Spinal cord (tissue), 9 donors: ENCODE measurements at regions not wholly inside any gene's neighbourhood (a gene's known extent, or its start where the extent isn't known, plus 50 kb on each side); places are given as distances from the start of the nearest gene placed in this dataset.

Experiments used
- DNase-seq, 6 donors: peaks; one replicate each; pipeline versions ENCODE4 v3.0.0 to v3.0.0-alpha.2; 2013 to 2015; ENCODE audit warnings: low spot score in 6 of 6, low read depth in 4 of 6
- H3K27ac ChIP-seq: one replicate; pipeline ENCODE4 v1.5.1; 2013; ENCODE audit warnings: low read depth, low read length, control low read depth
- H3K27me3 ChIP-seq: one replicate; pipeline ENCODE4 v1.6.1; 2013; ENCODE audit warnings: low read length; ENCODE audit not compliant: control insufficient read depth, insufficient read depth
- H3K36me3 ChIP-seq: one replicate; pipeline ENCODE4 v1.6.1; 2013; ENCODE audit warnings: low read length; ENCODE audit not compliant: control insufficient read depth, insufficient read depth
- H3K4me1 ChIP-seq: one replicate; pipeline ENCODE4 v1.6.1; 2013; ENCODE audit warnings: low read length; ENCODE audit not compliant: control insufficient read depth, insufficient read depth
- H3K4me3 ChIP-seq: one replicate; pipeline ENCODE4 v1.5.1; 2013; ENCODE audit warnings: low read depth, low read length, control low read depth
- H3K9me3 ChIP-seq: one replicate; pipeline ENCODE4 v1.6.1; 2013; ENCODE audit warnings: low read length; ENCODE audit not compliant: control insufficient read depth, insufficient read depth
- WGBS: methylation state at CpG from one replicate; pipeline ENCODE4 v1.1.5; 2013; ENCODE audit warnings: missing lambda C conversion rate; ENCODE audit not compliant: insufficient coverage; 5-methylcytosine and 5-hydroxymethylcytosine counted together
- donor health status: healthy.

DNA sequence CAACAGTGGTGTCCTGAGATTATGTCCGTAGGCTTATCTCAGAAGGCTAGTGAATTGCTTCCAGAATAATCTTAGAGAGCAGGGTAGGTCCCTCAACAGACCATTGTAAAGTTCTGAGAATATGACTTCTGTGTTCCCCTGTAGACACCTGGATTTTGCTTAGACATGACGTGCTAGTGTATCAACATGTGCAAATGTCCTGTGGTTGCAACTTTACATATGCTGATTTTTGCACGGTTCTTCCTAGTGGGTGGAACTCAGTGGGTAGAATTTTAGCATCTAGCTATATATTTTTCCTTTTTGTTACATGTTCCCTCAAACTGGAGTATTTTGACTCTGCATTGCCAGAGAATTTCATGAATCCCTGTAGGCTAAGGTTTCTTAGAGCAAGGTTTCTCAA is 459.2 kb downstream of the RNF144B start:
- Histone ChIP-seq H3K36me3 (no peaks in the 10 kb centered on the region), H3K27me3 (no peaks in the 10 kb centered on the region), H3K9me3 (no peaks in the 10 kb centered on the region), H3K4me3 (no peak overlapping the region), H3K27ac (no peak overlapping the region), H3K4me1 (no peaks in the 10 kb centered on the region)
- WGBS: 100% methylated on average over 1 of the region's 3 CpGs
- no peak for DNase-seq

DNA sequence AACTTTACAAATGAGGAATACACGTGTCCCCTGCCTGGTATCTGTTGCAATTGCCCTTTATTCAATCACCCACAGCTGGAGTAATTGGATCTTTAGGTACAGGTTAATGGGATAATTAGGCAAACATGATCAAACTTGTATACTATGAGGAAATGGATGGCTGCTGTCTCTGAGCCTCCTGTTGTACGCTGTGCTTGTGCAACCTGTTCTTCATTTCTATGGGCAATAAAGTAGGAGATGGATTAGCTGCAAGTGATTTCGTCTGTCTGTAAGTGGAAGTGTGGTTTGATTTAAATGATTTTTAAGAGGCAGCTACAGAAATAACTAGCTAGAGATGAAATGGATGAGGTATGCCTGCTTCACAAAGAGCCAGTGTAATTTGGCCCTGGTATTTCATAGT is 474.1 kb downstream of the RNF144B start:
- Histone ChIP-seq H3K27me3 (no peaks in the 10 kb centered on the region), H3K36me3 (no peaks in the 10 kb centered on the region), H3K4me3 (no peak overlapping the region), H3K4me1 (no peaks in the 10 kb centered on the region), H3K27ac (no peak overlapping the region), H3K9me3 (no peaks in the 10 kb centered on the region)
- no CpG with 5 or more reads among the region's 3 CpGs for WGBS
- DNase-seq: peak in 1 of 6 donors; percentile 81

DNA sequence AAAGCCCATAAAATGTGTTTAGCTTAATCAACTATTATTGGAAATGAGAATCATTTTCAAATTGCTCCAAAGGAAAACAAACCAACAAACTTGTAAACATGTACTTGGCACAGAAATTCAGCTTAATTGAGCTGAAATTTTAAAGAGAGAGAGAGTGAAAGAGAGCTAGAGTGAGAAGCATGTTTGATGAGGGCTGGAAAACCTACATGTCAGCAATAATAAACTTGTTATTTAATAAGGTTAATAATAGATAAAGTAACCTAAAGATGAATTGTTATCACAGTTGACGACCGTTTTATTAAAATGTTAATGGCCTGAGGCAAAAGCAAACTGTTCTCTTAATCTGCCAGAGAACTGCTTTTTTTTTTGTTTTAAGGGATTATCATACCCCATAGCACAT is 496.1 kb downstream of the RNF144B start:
- no peak for DNase-seq
- WGBS: no CpG with 5 or more reads among the region's 2 CpGs
- no peak overlapping the region for H3K27ac ChIP-seq

DNA sequence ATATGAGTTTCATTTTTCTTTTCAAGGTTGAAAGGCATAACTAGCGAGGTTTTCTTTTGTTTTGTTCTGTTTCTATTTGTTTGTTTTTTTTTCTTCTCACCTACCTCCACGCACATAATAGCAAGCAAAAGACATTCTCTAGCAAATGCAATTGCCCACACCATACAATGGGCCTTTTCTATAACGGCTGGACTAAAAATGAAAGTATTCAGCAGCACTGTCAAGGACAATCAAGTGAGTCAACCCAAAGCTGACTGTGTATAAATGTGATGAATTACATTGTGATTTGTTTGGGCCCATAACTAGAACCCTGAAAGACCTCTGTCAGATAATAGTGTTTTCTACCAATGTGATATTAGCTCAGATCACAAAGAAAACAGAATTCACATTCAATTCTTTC is 496.7 kb downstream of the RNF144B start:
- no peak overlapping the region for H3K4me3 ChIP-seq
- no peaks in the 10 kb centered on the region for H3K27me3 ChIP-seq
- no peaks in the 10 kb centered on the region for H3K9me3 ChIP-seq
- WGBS: no CpG with 5 or more reads among the region's 3 CpGs
- no peaks in the 10 kb centered on the region for H3K4me1 ChIP-seq
- no peak overlapping the region for H3K27ac ChIP-seq
- peak in 1 of 6 donors; percentile 4 for DNase-seq
- H3K36me3 ChIP-seq: no peaks in the 10 kb centered on the region

More for the DNA sequence above, 496.1 kb downstream of the RNF144B start:
- no peaks in the 10 kb centered on the region for H3K27me3 ChIP-seq
- no peaks in the 10 kb centered on the region for H3K36me3 ChIP-seq
- H3K9me3 ChIP-seq: no peaks in the 10 kb centered on the region
- H3K4me1 ChIP-seq: no peaks in the 10 kb centered on the region
- H3K4me3 ChIP-seq: no peak overlapping the region

DNA sequence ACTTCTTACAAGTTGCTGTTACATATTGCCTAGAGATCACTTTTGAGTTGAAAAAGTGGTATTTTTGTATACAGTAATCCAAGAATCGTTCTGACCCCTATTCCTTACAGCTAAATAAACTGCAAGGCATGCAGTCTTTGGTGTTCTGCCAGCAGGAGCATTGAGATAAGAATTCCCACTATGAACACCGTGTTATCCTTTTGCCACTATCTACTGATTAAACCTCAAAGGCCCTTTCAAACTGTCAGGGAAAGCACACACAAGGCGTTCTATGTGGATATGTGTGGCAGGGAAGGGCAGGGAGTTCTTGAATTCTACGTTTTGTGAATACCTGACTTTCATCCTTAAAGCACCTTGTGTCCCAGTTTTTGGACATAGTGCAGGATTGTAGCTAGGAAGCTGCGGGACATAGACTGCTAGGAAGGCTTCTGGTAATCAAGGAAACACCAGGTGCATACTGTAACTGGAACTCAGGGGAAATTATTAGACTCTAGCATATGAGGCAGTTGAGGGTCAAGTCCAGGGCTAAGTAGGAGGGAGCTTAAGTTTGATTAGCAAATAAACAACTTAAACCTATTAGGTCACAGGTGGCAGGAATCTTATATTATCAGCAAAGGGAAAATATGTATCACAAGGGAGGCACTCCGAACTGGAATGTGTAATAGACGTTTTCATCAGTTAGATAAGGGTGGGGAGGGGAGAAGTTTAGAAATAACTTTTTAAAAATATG is 506.6 kb downstream of the RNF144B start:
- no peaks in the 10 kb centered on the region for H3K9me3 ChIP-seq
- H3K27me3 ChIP-seq: no peaks in the 10 kb centered on the region
- WGBS: 80% methylated on average over 1 of the region's 7 CpGs
- DNase-seq: peak in 2 of 6 donors; percentile 18 to 20
- H3K4me3 ChIP-seq: no peak overlapping the region
- no peaks in the 10 kb centered on the region for H3K4me1 ChIP-seq
- H3K27ac ChIP-seq: no peak overlapping the region
- H3K36me3 ChIP-seq: no peaks in the 10 kb centered on the region

DNA sequence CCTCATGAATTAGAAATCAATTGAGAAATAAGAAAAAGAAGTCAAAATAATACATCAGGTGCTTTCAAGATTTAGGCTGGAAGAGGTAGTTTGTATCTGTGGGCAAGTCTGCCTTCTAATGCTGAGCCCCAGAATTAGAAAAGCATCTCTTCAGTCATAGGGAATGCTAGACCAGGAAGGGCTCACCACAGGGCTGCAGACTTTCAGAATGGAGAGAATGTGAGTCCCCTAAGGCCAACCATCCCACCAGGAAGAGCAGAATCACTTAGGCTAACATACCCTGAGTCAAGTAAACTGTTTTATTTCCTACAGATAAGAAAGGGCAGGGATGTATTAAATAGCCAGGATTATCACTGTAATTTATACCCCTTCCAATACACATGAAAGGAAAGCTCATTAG is 510.2 kb downstream of the RNF144B start:
- H3K4me1 ChIP-seq: no peaks in the 10 kb centered on the region
- DNase-seq: no peak
- H3K27me3 ChIP-seq: no peaks in the 10 kb centered on the region
- H3K4me3 ChIP-seq: no peak overlapping the region
- no peaks in the 10 kb centered on the region for H3K9me3 ChIP-seq
- H3K27ac ChIP-seq: no peak overlapping the region
- H3K36me3 ChIP-seq: no peaks in the 10 kb centered on the region

DNA sequence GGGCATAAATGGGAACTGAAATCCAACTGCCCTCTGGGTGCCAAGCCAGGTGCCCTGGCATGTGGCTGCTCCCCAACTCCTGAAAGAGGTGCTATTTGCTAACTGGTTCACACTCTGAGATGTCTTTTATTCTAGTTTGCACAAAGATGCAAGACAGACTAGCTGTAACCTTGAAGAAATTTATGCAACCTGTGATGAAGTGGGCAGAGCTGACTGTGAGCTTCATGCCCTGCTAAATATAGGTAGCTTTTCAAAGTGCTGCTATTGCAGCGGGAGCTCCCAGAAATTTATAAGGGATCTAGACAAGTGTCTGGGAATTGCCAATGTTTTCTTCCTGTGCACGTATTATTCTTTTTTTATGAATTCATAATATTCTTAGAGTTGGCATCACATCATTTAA is 517.5 kb downstream of the RNF144B start:
- Histone ChIP-seq H3K36me3 (no peaks in the 10 kb centered on the region), H3K27me3 (no peaks in the 10 kb centered on the region), H3K4me3 (no peak overlapping the region), H3K9me3 (no peaks in the 10 kb centered on the region), H3K27ac (no peak overlapping the region), H3K4me1 (no peaks in the 10 kb centered on the region)
- no peak for DNase-seq
- WGBS: 100% methylated on average over 1 of the region's 2 CpGs

DNA sequence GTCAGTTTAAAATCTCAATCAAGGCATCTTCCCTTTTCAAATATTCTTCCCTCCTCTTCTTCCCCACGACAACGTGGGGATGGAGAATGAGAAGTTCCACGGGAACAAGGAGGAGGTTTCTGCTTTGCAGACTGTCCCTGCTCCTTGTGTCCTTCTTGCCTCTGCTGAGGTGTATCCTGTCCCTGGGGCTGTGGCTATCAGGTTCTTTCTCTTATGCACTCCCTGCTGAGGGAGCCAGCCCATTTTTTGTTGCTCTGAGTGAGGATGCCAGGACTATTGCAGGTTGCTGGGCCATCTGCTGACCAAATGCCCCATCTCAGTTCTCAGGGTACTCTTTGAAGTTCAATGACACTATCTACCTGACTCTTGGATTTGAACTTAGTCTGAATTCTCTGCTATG is 533.6 kb downstream of the RNF144B start:
- H3K4me3 ChIP-seq: no peak overlapping the region
- WGBS: no CpG with 5 or more reads among the region's 3 CpGs
- no peaks in the 10 kb centered on the region for H3K36me3 ChIP-seq

DNA sequence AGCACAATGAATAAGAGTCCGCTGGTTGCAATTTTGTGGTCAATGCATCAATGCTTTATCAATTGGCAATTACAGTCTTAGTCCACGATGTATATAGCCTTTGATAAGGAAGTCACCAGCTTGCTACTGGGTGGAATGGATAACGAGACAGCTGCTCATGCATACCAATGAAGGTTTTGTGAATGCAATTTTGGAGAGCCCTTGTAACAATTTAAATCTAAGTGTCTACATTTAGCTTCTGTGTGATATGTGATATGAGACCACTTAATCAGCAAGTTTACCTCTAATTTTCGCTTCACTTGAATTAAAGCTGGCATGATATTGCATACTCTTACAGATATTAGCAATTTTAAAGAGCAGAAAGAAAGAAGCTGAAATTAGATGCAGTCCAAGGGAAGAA is 543.9 kb downstream of the RNF144B start:
- peaks cover 1% of the 10 kb centered on the region for H3K9me3 ChIP-seq
- H3K36me3 ChIP-seq: no peaks in the 10 kb centered on the region
- H3K4me1 ChIP-seq: no peaks in the 10 kb centered on the region
- 83% methylated on average over 1 of the region's 4 CpGs for WGBS
- DNase-seq: peak in 2 of 6 donors; percentile 62 to 86
- no peaks in the 10 kb centered on the region for H3K27me3 ChIP-seq
- H3K27ac ChIP-seq: no peak overlapping the region
- no peak overlapping the region for H3K4me3 ChIP-seq

More for the DNA sequence above, 533.6 kb downstream of the RNF144B start:
- no peak for DNase-seq
- Histone ChIP-seq H3K27me3 (no peaks in the 10 kb centered on the region), H3K4me1 (no peaks in the 10 kb centered on the region), H3K27ac (no peak overlapping the region), H3K9me3 (no peaks in the 10 kb centered on the region)

DNA sequence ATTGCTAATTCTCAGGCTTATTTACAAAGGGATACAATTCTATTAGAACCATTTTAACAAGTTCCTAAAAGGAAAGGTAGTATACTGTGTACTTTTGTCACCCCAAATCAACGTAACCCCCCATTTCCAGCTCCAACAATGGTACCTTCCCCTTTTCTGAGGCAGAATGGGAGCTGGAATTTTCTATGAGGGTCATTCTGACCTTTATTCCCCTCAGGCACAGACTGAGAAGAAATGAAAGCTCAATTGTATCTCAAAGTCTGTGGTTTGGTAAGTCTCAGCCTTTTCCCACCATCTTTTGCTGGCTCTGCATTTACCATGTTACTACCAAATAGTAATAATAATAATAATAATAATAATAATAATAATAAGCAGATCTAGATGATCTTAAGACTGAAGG is 571.0 kb downstream of the RNF144B start:
- Histone ChIP-seq H3K27ac (no peak overlapping the region), H3K36me3 (no peaks in the 10 kb centered on the region), H3K9me3 (no peaks in the 10 kb centered on the region), H3K27me3 (no peaks in the 10 kb centered on the region), H3K4me1 (no peaks in the 10 kb centered on the region), H3K4me3 (no peak overlapping the region)
- DNase-seq: no peak
- no CpG with 5 or more reads among the region's 1 CpG for WGBS
